ENCODE measurements at regions not wholly inside any gene's neighbourhood (a gene's known extent, or its start where the extent isn't known, plus 50 kb on each side); places are given as distances from the start of the nearest gene placed in this dataset.

GRCh38 chr1:68314151-68314780 lies 81.9 kb upstream of the WLS start:
- TF ChIP-seq CTCF (conservative IDR thresholded peaks at IDR 0.05; ENCODE audit: low read length) (no peak), EZH2phosphoT487 (IDR thresholded peaks at IDR 0.05; ENCODE audit: borderline replicate concordance) (no peak)
